ENCODE measurements at regions not wholly inside any gene's neighbourhood (a gene's known extent, or its start where the extent isn't known, plus 50 kb on each side); places are given as distances from the start of the nearest gene placed in this dataset.

DNA sequence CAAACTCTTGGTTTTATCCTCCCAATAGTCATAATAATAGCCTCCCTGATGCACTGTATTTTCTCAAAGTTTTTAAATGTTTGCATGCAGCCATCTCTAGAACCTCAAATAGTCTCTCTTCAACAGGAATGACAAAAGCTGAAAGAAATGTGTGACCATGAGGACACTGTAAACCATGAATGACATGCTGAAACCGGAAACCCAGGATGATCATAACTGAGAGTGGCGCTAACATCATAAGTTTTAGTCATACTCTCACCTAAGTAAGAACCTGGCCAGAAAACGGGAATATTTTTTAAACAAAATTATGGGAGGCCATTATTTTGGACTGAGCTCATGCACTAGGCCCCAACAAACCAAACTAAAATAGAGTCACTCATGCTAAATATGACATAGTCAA, 278.4 kb upstream of the STXBP5 start:
- TF ChIP-seq, protein P1, sequence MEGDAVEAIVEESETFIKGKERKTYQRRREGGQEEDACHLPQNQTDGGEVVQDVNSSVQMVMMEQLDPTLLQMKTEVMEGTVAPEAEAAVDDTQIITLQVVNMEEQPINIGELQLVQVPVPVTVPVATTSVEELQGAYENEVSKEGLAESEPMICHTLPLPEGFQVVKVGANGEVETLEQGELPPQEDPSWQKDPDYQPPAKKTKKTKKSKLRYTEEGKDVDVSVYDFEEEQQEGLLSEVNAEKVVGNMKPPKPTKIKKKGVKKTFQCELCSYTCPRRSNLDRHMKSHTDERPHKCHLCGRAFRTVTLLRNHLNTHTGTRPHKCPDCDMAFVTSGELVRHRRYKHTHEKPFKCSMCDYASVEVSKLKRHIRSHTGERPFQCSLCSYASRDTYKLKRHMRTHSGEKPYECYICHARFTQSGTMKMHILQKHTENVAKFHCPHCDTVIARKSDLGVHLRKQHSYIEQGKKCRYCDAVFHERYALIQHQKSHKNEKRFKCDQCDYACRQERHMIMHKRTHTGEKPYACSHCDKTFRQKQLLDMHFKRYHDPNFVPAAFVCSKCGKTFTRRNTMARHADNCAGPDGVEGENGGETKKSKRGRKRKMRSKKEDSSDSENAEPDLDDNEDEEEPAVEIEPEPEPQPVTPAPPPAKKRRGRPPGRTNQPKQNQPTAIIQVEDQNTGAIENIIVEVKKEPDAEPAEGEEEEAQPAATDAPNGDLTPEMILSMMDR (conservative IDR thresholded peaks at IDR 0.05 in 1 of 2, IDR thresholded peaks at IDR 0.05 in 1 of 2; ENCODE audit: low read depth in 1 of 2, low read length in 2 of 2) = no peak
- no peak for TF ChIP-seq EZH2 (IDR thresholded peaks at IDR 0.05; ENCODE audit: low read length, missing control alignments)
